Omental fat pad (tissue), 3 donors: ENCODE measurements at regions not wholly inside any gene's neighbourhood (a gene's known extent, or its start where the extent isn't known, plus 50 kb on each side); places are given as distances from the start of the nearest gene placed in this dataset.
"Not testable (repeated sequence)": the region's sequence is repeated elsewhere in the genome, so short reads cannot be mapped to it uniquely, and the experiment has no call there.

Experiments used
- ATAC-seq: fragments of 150-250 bp; one replicate; pipeline ENCODE4 v1.9.1; 2016; ENCODE audit warnings: mild to moderate bottlenecking, moderate library complexity; ENCODE audit not compliant: low FRiP score
- DNase-seq: peaks from one replicate; pipeline ENCODE4 v3.0.0-alpha.2; 2019; ENCODE audit warnings: low spot score
- TF ChIP-seq, protein P1 (sequence below), 3 donors: fragments of 450-650 bp; IDR thresholded peaks; one replicate each; pipeline ENCODE4 v1.5.1; 2016 to 2017; ENCODE audit warnings: antibody characterized with exemption in 3 of 3, mild to moderate bottlenecking in 3 of 3, moderate library complexity in 2 of 3

DNA sequence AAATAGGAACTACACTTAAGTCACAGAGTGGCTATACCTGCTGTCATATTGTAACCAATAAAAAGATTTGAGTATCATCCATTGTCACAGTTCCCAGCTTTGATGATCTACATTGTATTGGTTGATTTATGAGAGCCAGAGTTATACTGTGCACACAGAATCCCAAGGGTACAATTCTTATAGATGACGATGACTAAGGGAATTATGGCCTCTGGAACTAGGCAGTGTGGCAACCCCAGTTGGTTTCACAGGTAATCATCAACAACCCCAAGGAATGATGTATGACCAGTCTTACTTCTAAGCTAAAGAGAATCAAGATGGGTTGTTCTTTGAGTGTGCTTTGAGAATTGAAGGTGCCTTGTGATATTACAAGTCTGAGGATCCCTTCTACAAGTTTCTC is 217.3 kb downstream of the ETAA1 start:
- DNase-seq = no peak
- TF ChIP-seq, protein P1, sequence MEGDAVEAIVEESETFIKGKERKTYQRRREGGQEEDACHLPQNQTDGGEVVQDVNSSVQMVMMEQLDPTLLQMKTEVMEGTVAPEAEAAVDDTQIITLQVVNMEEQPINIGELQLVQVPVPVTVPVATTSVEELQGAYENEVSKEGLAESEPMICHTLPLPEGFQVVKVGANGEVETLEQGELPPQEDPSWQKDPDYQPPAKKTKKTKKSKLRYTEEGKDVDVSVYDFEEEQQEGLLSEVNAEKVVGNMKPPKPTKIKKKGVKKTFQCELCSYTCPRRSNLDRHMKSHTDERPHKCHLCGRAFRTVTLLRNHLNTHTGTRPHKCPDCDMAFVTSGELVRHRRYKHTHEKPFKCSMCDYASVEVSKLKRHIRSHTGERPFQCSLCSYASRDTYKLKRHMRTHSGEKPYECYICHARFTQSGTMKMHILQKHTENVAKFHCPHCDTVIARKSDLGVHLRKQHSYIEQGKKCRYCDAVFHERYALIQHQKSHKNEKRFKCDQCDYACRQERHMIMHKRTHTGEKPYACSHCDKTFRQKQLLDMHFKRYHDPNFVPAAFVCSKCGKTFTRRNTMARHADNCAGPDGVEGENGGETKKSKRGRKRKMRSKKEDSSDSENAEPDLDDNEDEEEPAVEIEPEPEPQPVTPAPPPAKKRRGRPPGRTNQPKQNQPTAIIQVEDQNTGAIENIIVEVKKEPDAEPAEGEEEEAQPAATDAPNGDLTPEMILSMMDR (IDR thresholded peaks at IDR 0.05) = no peak
- no peak for ATAC-seq

- DNase-seq (no peak), ATAC-seq (no peak)
- TF ChIP-seq, protein P1 (IDR thresholded peaks at IDR 0.05) = no peak
These were observed 219.6 kb downstream of the ETAA1 start for GRCh38 chr2:67616749-67617148.

DNA sequence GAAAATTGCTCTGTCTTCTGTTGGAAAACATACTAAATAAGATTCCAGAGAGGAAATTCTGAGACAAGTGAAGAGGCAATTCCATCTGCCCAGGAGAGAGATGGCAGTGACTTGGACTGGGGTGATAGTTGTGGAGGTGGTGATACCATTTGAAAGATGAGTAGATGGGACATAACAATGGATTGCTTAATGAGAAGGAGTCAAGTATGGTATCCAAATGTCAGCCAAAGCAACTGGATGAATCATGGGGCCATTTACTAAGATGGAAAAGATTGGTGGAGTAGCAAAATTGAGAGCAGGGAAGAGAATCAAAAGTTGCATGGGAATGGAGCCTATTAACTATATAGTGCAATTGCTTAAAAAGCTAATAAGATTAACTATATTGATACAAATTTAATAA is 222.1 kb downstream of the ETAA1 start:
- no peak for ATAC-seq
- no peak for DNase-seq
- TF ChIP-seq, protein P1 (IDR thresholded peaks at IDR 0.05) = no peak

- DNase-seq, ATAC-seq: not testable (repeated sequence)
These were observed 226.6 kb downstream of the ETAA1 start for GRCh38 chr2:67623741-67624140.

- ATAC-seq (no peak), DNase-seq (no peak)
- TF ChIP-seq, protein P1 (IDR thresholded peaks at IDR 0.05) = no peak
These were observed 228.0 kb downstream of the ETAA1 start for GRCh38 chr2:67625178-67625577.

DNA sequence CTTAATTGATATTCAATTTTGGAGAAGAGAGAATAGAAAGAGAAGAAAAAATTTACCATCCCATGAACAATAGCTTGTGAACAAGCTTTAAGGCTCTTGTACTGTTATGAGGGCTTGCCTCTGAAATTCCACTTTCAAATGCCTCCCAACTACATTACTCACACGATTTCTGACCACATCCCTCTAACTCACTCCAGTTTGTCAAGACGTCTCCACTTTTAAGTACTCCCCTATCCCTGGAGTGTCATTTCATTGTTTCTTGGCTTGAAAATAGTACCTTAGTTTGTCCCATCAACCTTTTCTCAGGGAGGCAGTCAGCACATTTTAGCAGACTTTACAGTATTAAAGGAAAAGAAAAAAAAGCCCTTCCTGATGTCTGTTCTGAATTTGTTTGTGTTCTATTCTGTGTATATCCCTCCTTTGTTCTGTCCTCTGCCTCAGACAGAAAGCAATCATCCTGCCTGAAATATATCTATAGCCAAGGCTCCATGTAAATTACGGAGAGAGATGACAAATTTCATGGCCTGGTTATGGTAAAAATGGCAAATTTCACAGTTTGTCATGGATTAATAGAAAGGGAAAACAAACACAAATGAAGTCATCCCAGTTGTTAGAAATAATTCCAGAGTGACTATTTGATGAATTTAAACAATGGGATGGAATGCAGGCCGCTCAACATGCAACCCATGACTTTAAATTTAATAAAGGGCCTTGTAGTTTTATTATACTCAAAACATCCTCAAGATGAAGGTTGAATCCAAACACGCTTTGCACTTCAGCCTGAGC is 228.8 kb downstream of the ETAA1 start:
- DNase-seq (no peak), ATAC-seq (no peak)
- TF ChIP-seq, protein P1 (IDR thresholded peaks at IDR 0.05) = no peak

GRCh38 chr2:67626656-67627055 is 229.5 kb downstream of the ETAA1 start:
- no peak for DNase-seq
- no peak for ATAC-seq
- TF ChIP-seq, protein P1 (IDR thresholded peaks at IDR 0.05) = no peak
